BJ (cell line): ENCODE measurements at regions not wholly inside any gene's neighbourhood (a gene's known extent, or its start where the extent isn't known, plus 50 kb on each side); places are given as distances from the start of the nearest gene placed in this dataset.

Source experiments
- CTCF ChIA-PET: fragments of 350-600 bp; formaldehyde crosslinking; extraction: SDS; loops from one replicate; lab custom pipeline; 2021; ENCODE audit warnings: antibody characterized with exemption, inconsistent platforms; lab: Yijun Ruan, JAX
- POLR2A ChIA-PET: fragments of 300-600 bp; sonication (Branson Sonifier 250); formaldehyde crosslinking; extraction: SDS; loops from one replicate; lab custom pipeline; 2021; ENCODE audit warnings: antibody characterized with exemption; lab: Charles Lee
- DNase-seq: peaks from one replicate; pipeline ENCODE4 v3.0.0-alpha.2; 2011; ENCODE audit warnings: low read depth
- H3K27me3 ChIP-seq: 2 replicates; pipeline ENCODE4 v1.6.0; 2011; ENCODE audit warnings: low read length; ENCODE audit not compliant: control insufficient read depth, insufficient read depth
- H3K36me3 ChIP-seq: 2 replicates; pipeline ENCODE4 v1.5.1; 2011; ENCODE audit warnings: low read length; ENCODE audit not compliant: control insufficient read depth, insufficient read depth
- H3K4me3 ChIP-seq: 2 replicates; pipeline ENCODE4 v1.5.1; 2011; ENCODE audit warnings: low read depth, mild to moderate bottlenecking, control low read depth, low read length
- TF ChIP-seq, protein P1 (sequence below): IDR thresholded peaks from 2 replicates; pipeline ENCODE4 v1.5.1; 2011; ENCODE audit warnings: low read depth, mild to moderate bottlenecking, control low read depth, inconsistent platforms, low read length, moderate library complexity; ENCODE audit not compliant: insufficient read depth

GRCh38 chr6:1139155-1139890, 172.6 kb upstream of the FOXQ1 start:
- Histone ChIP-seq H3K27me3 (no peaks in the 10 kb centered on the region), H3K4me3 (no peak overlapping the region), H3K36me3 (no peaks in the 10 kb centered on the region)
- CTCF ChIA-PET: interaction anchor here (1.0 kb wide), 1 partner anchor 258 kb away, joined by 3 read pairs; no protein-coding TSS in a partner anchor
- DNase-seq: no peak
- POLR2A ChIA-PET: interaction anchor here (0.6 kb wide), 1 partner anchor 227 kb away, joined by 3 read pairs; no protein-coding TSS in a partner anchor
- TF ChIP-seq, protein P1, sequence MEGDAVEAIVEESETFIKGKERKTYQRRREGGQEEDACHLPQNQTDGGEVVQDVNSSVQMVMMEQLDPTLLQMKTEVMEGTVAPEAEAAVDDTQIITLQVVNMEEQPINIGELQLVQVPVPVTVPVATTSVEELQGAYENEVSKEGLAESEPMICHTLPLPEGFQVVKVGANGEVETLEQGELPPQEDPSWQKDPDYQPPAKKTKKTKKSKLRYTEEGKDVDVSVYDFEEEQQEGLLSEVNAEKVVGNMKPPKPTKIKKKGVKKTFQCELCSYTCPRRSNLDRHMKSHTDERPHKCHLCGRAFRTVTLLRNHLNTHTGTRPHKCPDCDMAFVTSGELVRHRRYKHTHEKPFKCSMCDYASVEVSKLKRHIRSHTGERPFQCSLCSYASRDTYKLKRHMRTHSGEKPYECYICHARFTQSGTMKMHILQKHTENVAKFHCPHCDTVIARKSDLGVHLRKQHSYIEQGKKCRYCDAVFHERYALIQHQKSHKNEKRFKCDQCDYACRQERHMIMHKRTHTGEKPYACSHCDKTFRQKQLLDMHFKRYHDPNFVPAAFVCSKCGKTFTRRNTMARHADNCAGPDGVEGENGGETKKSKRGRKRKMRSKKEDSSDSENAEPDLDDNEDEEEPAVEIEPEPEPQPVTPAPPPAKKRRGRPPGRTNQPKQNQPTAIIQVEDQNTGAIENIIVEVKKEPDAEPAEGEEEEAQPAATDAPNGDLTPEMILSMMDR: no peak

DNA sequence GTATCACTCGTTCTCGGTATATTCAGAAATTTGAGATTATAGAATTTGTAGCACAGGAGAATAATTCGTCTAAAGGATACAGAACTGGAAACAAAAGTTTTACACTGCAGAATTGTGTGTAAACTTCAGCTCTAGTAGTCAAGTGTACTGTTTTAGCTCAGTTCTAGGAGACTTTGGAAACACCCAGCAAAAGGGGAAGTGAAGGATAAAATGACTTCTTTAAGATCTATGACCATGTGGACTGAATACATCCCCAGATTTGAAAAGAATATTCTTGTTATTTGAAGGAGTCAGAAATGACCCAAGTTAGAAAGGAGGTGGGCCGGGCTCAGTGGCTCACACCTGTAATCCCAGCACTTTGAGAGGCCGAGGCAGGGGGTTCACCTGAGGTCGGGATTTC, 174.0 kb upstream of the FOXQ1 start:
- H3K27me3 ChIP-seq: no peaks in the 10 kb centered on the region
- TF ChIP-seq, protein P1: no peak
- ChIA-PET CTCF (interaction anchor here (1.0 kb wide), 1 partner anchor 259 kb away, joined by 3 read pairs; no protein-coding TSS in a partner anchor), POLR2A (no interaction called here)
- no peak for DNase-seq
- no peak overlapping the region for H3K4me3 ChIP-seq
- no peaks in the 10 kb centered on the region for H3K36me3 ChIP-seq

- DNase-seq: no peak
- CTCF ChIA-PET: interaction anchor here (0.7 kb wide), 1 partner anchor 151 kb away, joined by 3 read pairs; no protein-coding TSS in a partner anchor
- TF ChIP-seq, protein P1: no peak
- no peaks in the 10 kb centered on the region for H3K36me3 ChIP-seq
- no peak overlapping the region for H3K4me3 ChIP-seq
- POLR2A ChIA-PET: no interaction called here
- no peaks in the 10 kb centered on the region for H3K27me3 ChIP-seq
Observed at GRCh38 chr6:1136827-1137226, 175.1 kb upstream of the FOXQ1 start.

DNA sequence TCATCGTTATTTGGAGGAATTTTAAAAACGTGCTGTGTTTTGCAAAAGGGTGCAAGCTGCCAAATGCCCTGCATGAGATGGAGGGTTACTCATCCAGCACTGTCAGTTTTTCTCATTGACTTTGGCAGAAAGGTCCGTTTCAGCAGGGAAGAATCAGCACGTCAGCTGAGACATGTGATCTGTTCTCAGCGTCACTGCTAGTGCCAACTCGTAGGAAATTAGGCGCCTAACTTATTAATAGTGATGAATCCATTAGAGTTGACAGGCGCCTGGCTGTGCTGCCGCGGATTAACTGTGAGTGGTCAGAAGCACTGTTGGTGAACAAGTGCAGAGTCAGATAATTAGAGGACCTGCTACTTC, 175.5 kb upstream of the FOXQ1 start:
- ChIA-PET CTCF (interaction anchor here (0.7 kb wide), 1 partner anchor 152 kb away, joined by 3 read pairs; no protein-coding TSS in a partner anchor), POLR2A (no interaction called here)
- H3K27me3 ChIP-seq: no peaks in the 10 kb centered on the region
- TF ChIP-seq, protein P1: no peak
- no peak overlapping the region for H3K4me3 ChIP-seq
- no peaks in the 10 kb centered on the region for H3K36me3 ChIP-seq
- no peak for DNase-seq

- TF ChIP-seq, protein P1: no peak
- Histone ChIP-seq H3K36me3 (no peaks in the 10 kb centered on the region), H3K27me3 (no peaks in the 10 kb centered on the region), H3K4me3 (no peak overlapping the region)
- ChIA-PET POLR2A (no interaction called here), CTCF (no interaction called here)
- DNase-seq: no peak
Observed at GRCh38 chr6:1135726-1136414, 176.0 kb upstream of the FOXQ1 start.
